Esophagus (tissue), 2 donors: ENCODE measurements at regions not wholly inside any gene's neighbourhood (a gene's known extent, or its start where the extent isn't known, plus 50 kb on each side); places are given as distances from the start of the nearest gene placed in this dataset.
"Not testable (repeated sequence)": the region's sequence is repeated elsewhere in the genome, so short reads cannot be mapped to it uniquely, and the experiment has no call there.

Experiments used
- H3K27ac ChIP-seq, 2 donors: one replicate each; pipeline ENCODE4 v1.5.1; 2013; ENCODE audit warnings: low read depth in 2 of 2, mild to moderate bottlenecking in 2 of 2, inconsistent platforms in 1 of 2, low read length in 1 of 2, moderate library complexity in 1 of 2
- H3K27me3 ChIP-seq, 2 donors: one replicate each; pipeline ENCODE4 v1.6.1; 2013; ENCODE audit warnings: low read length in 2 of 2, control low read depth in 1 of 2, mild to moderate bottlenecking in 1 of 2; ENCODE audit not compliant: insufficient read depth in 2 of 2, control insufficient read depth in 1 of 2
- H3K36me3 ChIP-seq, 2 donors: one replicate each; pipeline ENCODE4 v1.6.1; 2013; ENCODE audit warnings: low read length in 1 of 2; ENCODE audit not compliant: control insufficient read depth in 2 of 2, insufficient read depth in 2 of 2
- H3K4me1 ChIP-seq, 2 donors: one replicate each; pipeline ENCODE4 v1.6.1; 2013; ENCODE audit warnings: low read length in 1 of 2; ENCODE audit not compliant: control insufficient read depth in 2 of 2, insufficient read depth in 2 of 2
- H3K4me3 ChIP-seq, 2 donors: one replicate each; pipeline ENCODE4 v1.5.1; 2013; ENCODE audit warnings: low read length in 2 of 2, mild to moderate bottlenecking in 2 of 2, low read depth in 1 of 2, moderate library complexity in 1 of 2
- H3K9me3 ChIP-seq, 2 donors: one replicate each; pipeline ENCODE4 v1.6.1; 2013; ENCODE audit warnings: mild to moderate bottlenecking in 2 of 2, low read depth in 1 of 2, low read length in 1 of 2, moderate library complexity in 1 of 2; ENCODE audit not compliant: control insufficient read depth in 2 of 2, insufficient read depth in 1 of 2
- WGBS, 2 donors: extraction: QIAGEN DNeasy Blood & Tissue Kit; methylation state at CpG; one replicate each; pipeline ENCODE4 v1.1.7; 2013; 5-methylcytosine and 5-hydroxymethylcytosine counted together
- donor health status: healthy with polysubstance abuse.
- donor health status: Bipolar disorder and iron deficiency.

- H3K27ac ChIP-seq = no peak overlapping the region
- H3K36me3 ChIP-seq = no peaks in the 10 kb centered on the region
- no peaks in the 10 kb centered on the region for H3K9me3 ChIP-seq
- H3K27me3 ChIP-seq = no peaks in the 10 kb centered on the region
- no peak overlapping the region for H3K4me3 ChIP-seq
- H3K4me1 ChIP-seq = peaks cover 0 to 2% of the 10 kb centered on the region in 2 donors
- WGBS, 2 donors = 84 to 91% methylated on average over 16 of the region's 16 CpGs
Observed at GRCh38 chr1:234823191-234824176, 213.5 kb upstream of the IRF2BP2 start.

- Histone ChIP-seq H3K4me3 (no peak overlapping the region), H3K36me3 (no peaks in the 10 kb centered on the region), H3K9me3 (no peaks in the 10 kb centered on the region), H3K27ac (no peak overlapping the region), H3K27me3 (no peaks in the 10 kb centered on the region), H3K4me1 (no peaks in the 10 kb centered on the region)
- 95 to 97% methylated on average over 6 of the region's 6 CpGs for WGBS, 2 donors
Observed at GRCh38 chr1:234821840-234822239, 211.9 kb upstream of the IRF2BP2 start.

- H3K27ac ChIP-seq = no peak overlapping the region
- no peaks in the 10 kb centered on the region for H3K9me3 ChIP-seq
- no peaks in the 10 kb centered on the region for H3K4me1 ChIP-seq
- H3K4me3 ChIP-seq = no peak overlapping the region
- H3K27me3 ChIP-seq = no peaks in the 10 kb centered on the region
- 92 to 93% methylated on average over 1 of the region's 1 CpG for WGBS, 2 donors
- no peaks in the 10 kb centered on the region for H3K36me3 ChIP-seq
Observed at GRCh38 chr1:234820597-234820996, 210.6 kb upstream of the IRF2BP2 start.

GRCh38 chr1:234819845-234820244 lies 209.9 kb upstream of the IRF2BP2 start:
- not testable (repeated sequence) for H3K4me3 ChIP-seq, H3K27ac ChIP-seq, H3K4me1 ChIP-seq, H3K9me3 ChIP-seq, H3K36me3 ChIP-seq, H3K27me3 ChIP-seq
- WGBS, 2 donors = 90 to 93% methylated on average over 5 to 6 of the region's 7 CpGs

GRCh38 chr1:234818040-234818387 lies 208.0 kb upstream of the IRF2BP2 start:
- not testable (repeated sequence) for H3K9me3 ChIP-seq, H3K4me3 ChIP-seq, H3K36me3 ChIP-seq, H3K27me3 ChIP-seq, H3K4me1 ChIP-seq
- 46 to 55% methylated on average over 2 to 3 of the region's 5 CpGs for WGBS, 2 donors
- peak overlapping the region in 1 of 2 donors; percentile 12 for H3K27ac ChIP-seq

GRCh38 chr1:234817313-234818039 lies 207.5 kb upstream of the IRF2BP2 start:
- WGBS, 2 donors = 50 to 61% methylated on average over 9 to 11 of the region's 11 CpGs
- H3K4me1 ChIP-seq = not testable (repeated sequence)
- H3K27ac ChIP-seq = peak overlapping the region; percentile 12 to 22

GRCh38 chr1:234816864-234817263 lies 206.9 kb upstream of the IRF2BP2 start:
- 57 to 62% methylated on average over 7 of the region's 7 CpGs for WGBS, 2 donors
- peak overlapping the region in 1 of 2 donors; percentile 65 for H3K27ac ChIP-seq
- not testable (repeated sequence) for H3K9me3 ChIP-seq, H3K4me1 ChIP-seq, H3K4me3 ChIP-seq, H3K36me3 ChIP-seq, H3K27me3 ChIP-seq

More at GRCh38 chr1:234817313-234818039, 207.5 kb upstream of the IRF2BP2 start:
- not testable (repeated sequence) for H3K36me3 ChIP-seq, H3K9me3 ChIP-seq, H3K4me3 ChIP-seq, H3K27me3 ChIP-seq

- H3K4me3 ChIP-seq, H3K9me3 ChIP-seq: not testable (repeated sequence)
- 33 to 36% methylated on average over 15 to 20 of the region's 26 CpGs for WGBS, 2 donors
Observed at GRCh38 chr1:234816186-234816851, 206.3 kb upstream of the IRF2BP2 start.

GRCh38 chr1:234815295-234815815 lies 205.4 kb upstream of the IRF2BP2 start:
- not testable (repeated sequence) for H3K4me3 ChIP-seq, H3K4me1 ChIP-seq, H3K27me3 ChIP-seq, H3K9me3 ChIP-seq, H3K36me3 ChIP-seq
- H3K27ac ChIP-seq = peak overlapping the region in 1 of 2 donors; percentile 31
- 47 to 61% methylated on average over 5 to 7 of the region's 7 CpGs for WGBS, 2 donors

More at GRCh38 chr1:234816186-234816851, 206.3 kb upstream of the IRF2BP2 start:
- H3K27me3 ChIP-seq, H3K36me3 ChIP-seq, H3K4me1 ChIP-seq: not testable (repeated sequence)
- peak overlapping the region in 1 of 2 donors; percentile 65 for H3K27ac ChIP-seq
